HG03060 (cell line): ENCODE measurements at regions not wholly inside any gene's neighbourhood (a gene's known extent, or its start where the extent isn't known, plus 50 kb on each side); places are given as distances from the start of the nearest gene placed in this dataset.

Experiments
- ATAC-seq: cut with Tn5 transposase; IDR thresholded peaks from one replicate; pipeline ENCODE4 v1.9.1; 2021; ENCODE audit warnings: low read depth, moderate number of reproducible peaks; ENCODE audit not compliant: unreplicated experiment

DNA sequence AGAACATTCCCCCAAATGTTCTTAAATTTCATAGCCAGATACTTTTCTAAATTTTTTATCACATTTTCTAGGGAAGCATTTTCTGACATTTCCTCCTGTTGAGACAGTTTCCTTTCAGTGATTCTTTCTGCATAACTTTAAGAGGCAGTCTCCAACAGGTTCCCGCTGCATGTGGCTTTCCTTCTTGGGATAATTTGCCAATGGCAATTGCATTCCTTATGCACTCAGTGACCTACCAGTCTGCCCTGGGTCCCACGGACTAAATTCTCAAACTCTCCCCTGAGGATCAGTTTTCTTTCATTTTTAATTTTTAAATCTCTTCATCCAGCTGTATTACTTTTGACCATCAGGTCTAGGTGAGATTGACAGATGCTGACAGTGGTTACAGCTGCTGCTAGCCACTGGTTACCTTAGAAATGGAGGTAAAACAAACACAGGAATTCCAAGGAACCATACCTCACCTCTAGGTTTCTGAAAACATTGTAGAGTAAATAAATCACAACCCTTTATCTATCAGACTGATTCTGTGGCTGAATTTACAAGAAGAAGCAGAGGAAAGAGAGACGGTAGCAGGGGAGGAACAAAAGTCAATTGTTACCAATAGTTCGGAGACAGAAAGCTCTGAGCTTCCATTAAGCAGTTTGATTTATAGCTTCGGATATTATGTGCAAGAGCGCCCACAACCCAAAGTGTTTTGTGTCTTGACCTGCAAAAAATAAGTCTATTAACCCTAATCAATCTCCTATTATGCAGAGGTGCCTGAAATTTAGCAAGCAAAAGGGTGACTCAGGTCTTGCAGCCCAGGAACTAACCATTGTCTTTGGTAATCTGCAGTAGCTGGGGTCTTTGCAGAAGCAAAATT, 216.0 kb downstream of the PMP22 start:
- no peak for ATAC-seq

DNA sequence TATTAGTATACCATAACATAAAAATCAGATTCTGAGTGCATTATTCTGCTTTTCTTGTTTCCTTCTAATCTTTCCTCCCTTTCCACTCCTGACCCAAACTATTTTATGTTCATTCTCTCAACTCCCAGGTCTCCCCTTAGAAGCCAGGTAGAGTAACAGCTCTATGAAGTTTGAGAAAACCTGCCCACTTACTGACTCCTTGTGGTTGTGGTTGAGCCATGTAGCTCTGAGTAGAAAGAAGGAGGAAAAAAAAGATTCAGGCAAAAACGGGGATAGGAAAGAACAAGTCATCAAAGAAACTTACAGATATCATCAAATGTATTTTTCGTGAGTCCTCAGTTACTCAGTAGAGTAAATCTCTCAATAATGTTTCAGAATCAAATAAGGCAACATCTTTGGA, 216.7 kb downstream of the PMP22 start:
- no peak for ATAC-seq

DNA sequence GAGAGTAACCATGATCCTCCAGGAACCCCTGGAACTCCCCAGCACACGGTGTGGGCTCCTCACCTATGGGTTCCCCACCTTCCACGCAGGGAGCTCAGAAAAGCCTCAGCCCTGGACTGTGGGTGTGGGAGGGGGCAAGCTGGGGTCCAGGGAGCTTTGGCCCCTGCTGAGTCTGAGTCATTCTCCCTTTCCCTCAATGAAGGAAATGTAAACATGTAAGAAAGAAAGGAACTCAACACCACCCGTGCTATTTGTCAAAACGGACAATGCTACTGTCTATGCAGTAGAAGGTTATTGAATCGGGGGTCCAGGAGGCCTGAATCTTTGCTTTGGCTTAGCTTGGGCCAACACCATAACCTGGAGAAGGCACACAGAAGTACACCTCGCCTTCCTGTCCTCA, 222.8 kb downstream of the PMP22 start:
- no peak for ATAC-seq

GRCh38 chr17:15039366-15039765, 225.8 kb downstream of the PMP22 start:
- ATAC-seq, result no peak

GRCh38 chr17:15038656-15039055, 226.5 kb downstream of the PMP22 start:
- no peak for ATAC-seq

- ATAC-seq, result no peak
Measured at GRCh38 chr17:15036238-15036637, 228.9 kb downstream of the PMP22 start.

GRCh38 chr17:15031975-15032374, 233.2 kb downstream of the PMP22 start:
- ATAC-seq, result no peak

DNA sequence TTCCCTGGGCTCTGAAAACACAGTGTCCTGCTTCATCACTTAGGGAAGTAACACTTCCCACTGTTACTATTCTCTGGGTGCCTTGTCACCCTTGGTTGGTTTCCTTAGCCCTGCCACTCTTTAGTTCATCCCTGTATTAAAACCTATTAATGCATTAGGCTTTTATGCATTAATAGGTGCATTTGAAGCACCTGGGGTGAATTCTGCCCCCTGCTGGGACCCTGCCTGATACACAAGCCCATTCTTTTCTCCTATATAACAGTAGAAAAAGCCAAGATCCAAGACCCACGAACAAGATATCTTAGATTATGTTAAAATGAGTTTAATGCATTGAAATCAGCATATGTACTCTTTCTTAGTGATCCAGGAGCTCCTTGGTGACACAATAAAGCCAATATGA, 235.7 kb downstream of the PMP22 start:
- ATAC-seq, result no peak

DNA sequence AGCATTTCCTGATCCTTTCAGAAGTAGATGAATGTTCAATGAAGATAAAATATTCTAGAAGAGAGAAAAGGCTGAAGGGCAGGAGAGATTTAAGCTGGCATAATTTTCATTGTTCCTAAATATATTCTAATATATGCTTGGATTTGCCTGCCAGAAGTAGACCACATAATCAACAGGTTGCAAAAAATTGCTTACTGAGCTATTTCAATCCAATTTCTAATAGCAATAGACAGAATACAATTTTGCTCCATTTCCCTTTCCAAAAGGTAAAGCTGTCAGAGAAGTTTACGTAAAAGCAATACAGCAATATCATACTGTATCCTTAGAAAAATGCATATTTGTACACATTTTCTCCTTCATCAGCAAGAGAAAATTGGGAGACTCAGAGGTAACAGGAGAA, 237.3 kb downstream of the PMP22 start:
- no peak for ATAC-seq

DNA sequence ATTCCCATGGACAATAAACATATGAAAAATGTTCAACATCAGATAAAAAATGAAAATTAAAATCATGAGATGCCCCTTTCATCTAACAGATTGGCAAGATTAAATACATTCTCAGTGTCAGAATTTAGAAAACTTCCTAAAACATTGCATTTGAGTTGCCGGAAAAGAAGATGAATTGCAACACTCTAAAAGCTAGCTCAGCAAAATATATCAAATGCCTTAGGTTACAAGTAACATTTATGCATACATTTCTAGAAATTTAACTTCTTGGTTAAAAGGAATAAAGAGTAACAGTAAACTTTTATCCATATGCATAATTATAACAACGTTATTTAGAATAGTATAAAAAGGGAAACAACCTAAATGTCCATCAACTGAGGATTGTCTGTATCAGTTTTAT, 239.0 kb downstream of the PMP22 start:
- no peak for ATAC-seq

DNA sequence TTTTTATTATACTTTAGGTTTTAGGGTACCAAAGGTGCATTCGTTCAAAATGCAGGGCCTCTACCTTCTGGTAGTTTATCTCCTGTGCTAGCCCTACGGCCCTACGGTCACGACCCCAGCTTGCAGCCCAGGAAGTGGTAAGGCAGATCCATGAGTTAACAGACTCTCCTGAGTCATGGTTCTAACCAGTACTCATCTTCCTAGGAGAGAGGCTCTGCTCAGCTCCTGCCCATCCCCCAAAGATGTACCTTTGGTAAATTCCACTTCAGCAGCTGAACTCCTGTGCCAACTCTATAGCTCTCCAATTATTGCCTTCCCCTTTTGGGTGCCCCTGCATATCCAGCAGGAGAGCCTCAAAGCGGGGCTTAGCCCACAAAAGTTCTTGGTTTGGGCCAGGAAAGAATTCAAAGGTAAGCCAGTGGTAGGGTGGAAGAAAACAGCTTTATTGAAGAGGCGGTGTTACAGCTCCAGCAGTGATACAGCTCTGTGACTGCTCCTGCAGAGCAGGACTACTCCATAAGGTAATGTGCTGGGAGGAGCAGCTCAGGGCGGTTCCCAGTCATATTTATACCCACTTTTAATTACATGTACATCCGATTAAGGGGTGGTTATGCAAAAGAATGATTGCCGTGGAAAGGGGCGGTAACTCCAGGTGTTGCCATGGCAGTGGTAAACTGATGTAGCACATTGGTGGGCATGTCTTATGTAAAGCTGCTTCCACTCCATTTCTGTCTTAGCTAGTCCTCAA, 241.4 kb downstream of the PMP22 start:
- no peak for ATAC-seq

GRCh38 chr17:15019158-15019557, 246.0 kb downstream of the PMP22 start:
- ATAC-seq, result no peak

DNA sequence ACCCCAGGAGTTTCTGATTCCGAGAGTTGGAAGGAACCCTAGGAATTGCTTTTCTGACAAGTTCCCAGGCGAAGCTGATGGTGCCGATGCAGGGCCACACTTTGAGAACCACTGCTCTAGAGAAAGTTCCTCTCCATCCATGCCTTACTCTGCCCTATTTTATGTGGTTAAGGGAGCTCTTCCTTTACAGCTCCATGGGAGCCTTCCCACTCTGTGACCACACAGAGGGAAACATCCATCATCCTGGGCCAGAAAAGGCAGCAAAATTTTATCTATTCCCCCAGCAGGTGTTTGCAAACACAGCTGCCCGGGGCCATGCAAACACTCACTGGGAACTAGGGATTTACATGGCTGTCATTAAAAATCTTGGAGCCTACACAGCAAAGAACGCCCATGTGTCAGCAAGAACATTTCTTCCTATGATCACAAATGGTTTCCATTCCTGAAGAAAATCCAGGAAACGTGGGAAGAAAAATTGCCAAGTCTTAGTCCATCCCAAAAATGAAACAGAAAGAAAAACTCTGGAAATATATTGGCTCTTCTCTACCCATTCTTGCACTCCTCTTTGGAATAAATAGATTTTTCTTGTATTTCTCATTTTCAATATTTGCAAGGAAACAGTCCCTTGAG, 252.7 kb downstream of the PMP22 start:
- ATAC-seq, result no peak

DNA sequence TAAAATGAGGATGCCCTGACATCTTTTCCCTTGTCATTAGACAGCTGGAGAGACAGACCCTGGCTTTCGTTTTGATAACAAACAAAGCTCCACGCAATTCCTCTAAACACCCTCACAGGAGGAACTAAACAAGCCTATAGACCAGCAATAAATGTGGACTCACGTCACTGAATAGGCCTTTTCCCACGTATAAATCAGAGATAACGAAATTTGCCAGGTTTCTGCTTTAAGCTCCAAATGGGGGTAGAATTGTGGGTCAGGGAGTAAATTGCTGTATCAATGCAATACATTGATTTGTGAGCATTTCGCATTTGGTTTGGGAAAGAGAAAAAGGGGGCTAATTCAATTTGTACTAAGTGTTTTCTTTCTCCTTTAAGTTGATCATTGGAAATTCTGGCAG, 256.0 kb downstream of the PMP22 start:
- ATAC-seq, result no peak

- ATAC-seq, result no peak
Measured at GRCh38 chr17:15007147-15007553, 258.0 kb downstream of the PMP22 start.

- no peak for ATAC-seq
Measured at GRCh38 chr17:15006421-15007128, 258.6 kb downstream of the PMP22 start.

DNA sequence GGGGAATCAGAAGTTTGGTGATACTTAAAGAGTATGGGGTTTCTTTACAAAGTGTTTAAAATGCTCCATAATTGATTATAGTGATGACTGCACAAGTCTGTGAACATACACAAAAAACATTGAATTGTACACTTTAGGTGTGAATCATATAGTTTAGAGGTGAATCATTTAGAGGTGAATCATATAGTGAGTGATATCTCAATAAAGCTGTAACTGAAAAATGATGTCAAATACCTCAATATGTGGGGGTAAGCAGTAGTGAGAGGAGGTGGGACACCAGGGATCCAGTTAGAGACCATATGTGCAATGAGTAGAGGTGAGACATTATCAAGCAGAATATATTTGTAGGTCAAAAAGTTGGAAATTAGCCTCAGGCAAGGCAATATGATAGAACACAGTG, 264.5 kb downstream of the PMP22 start:
- ATAC-seq, result no peak

DNA sequence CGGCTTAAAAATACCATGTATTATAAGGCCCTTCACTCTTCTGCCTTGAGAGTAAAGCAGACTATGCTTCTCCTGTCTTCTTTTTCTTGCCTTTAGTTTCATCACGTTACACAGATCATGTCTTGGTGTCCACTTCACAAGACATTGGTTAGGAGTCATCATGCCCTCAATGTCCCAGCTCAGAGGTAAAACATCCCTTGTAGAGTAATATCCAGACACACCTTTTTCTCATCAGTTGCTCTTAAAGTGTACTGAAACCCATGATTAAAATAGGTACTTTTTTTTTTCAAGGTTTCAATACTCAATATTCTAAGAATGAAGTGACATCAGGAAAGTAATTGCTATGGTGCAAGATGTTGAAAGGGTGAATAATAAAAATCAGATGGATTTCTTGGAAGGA, 267.8 kb downstream of the PMP22 start:
- no peak for ATAC-seq

DNA sequence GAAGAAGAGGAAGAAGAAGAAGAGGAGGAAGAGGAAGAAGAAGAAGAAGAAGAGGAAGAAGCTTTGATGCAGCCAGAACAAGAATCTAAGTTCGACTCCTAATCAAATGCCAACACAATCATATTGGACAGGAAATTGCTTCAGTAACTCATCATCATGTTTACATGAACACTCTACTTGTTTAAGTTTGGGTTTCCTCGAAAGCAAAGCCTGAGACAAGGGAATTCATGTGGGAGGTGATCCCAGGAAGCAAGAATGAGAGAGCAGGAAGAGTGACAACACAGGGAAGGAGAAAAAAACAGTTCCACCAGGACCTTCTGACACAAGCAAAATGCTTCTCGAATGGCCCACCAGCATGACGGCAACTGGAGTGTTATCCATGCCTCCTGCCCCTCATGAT, 279.0 kb downstream of the PMP22 start:
- ATAC-seq, result no peak

GRCh38 chr17:14972844-14973243, 292.3 kb downstream of the PMP22 start:
- no peak for ATAC-seq

DNA sequence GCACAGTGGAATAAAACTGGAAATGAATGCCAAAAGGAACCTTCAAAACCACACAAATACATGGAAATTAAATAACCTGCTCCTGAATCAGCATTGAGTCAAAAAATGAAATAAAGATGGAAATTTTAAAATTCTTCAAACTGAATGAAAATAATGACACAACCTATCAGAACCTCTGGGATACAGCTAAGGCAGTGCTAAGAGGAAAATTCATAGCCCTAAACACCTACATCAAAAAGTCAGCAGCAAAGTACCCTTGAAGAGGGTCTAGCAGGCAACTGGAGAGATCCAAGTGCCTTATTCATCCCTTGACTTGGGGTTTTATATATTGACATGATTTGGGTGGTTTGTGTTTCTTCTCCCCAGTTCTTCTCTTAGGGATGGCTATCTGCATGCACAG, 294.1 kb downstream of the PMP22 start:
- no peak for ATAC-seq
